SK-N-SH (cell line): ENCODE measurements at regions not wholly inside any gene's neighbourhood (a gene's known extent, or its start where the extent isn't known, plus 50 kb on each side); places are given as distances from the start of the nearest gene placed in this dataset.

Experiments used
- CTCF ChIA-PET: fragments of 300-600, 350-600 bp; formaldehyde crosslinking; extraction: SDS; loops from one replicate; lab custom pipeline; 2021; lab: Yijun Ruan, JAX
- POLR2A ChIA-PET: fragments of 350-600 bp; sonication (Branson Sonifier 250); formaldehyde crosslinking; extraction: SDS; loops from one replicate; lab custom pipeline; 2020; ENCODE audit warnings: antibody characterized with exemption, inconsistent platforms; lab: Yijun Ruan, JAX
- DNase-seq: peaks from one replicate; pipeline ENCODE4 v3.0.0; 2012
- H2AFZ ChIP-seq: fragments of 200-600 bp; sonication (generic); 2 replicates; pipeline ENCODE4 v1.8.1; 2016; ENCODE audit warnings: antibody characterized with exemption, mild to moderate bottlenecking, low read depth
- H3F3A ChIP-seq: fragments of 200-600 bp; sonication (generic); replicated peaks from 2 replicates; pipeline ENCODE3; 2016; ENCODE audit warnings: antibody characterized with exemption, mild to moderate bottlenecking; ENCODE audit not compliant: insufficient read depth
- H3K27ac ChIP-seq, 2 experiments: fragments of 200-500 bp in 1 of 2; fragments of 200-600 bp in 1 of 2; sonication (Bioruptor generic) in 1 of 2; sonication (generic), shearing (Covaris generic) in 1 of 2; 2 replicates each; pipeline versions ENCODE4 v1.5.1 to v1.6.1; 2014 to 2016; ENCODE audit warnings: low read depth in 2 of 2, inconsistent platforms in 1 of 2, low read length in 1 of 2, mild to moderate bottlenecking in 1 of 2, mixed read lengths in 1 of 2
- H3K27me3 ChIP-seq: fragments of 200-600 bp; sonication (generic), shearing (Covaris generic); 2 replicates; pipeline ENCODE4 v1.6.1; 2016; ENCODE audit warnings: mixed run types; ENCODE audit not compliant: insufficient read depth
- H3K36me3 ChIP-seq, 2 experiments: fragments of 200-500 bp in 1 of 2; fragments of 200-600 bp in 1 of 2; sonication (Bioruptor generic) in 1 of 2; sonication (generic) in 1 of 2; replicated peaks in 1 of 2; 2 replicates each; pipeline versions ENCODE3 to v1.5.1; 2014 to 2016; ENCODE audit warnings: low read length in 1 of 2, mild to moderate bottlenecking in 1 of 2; ENCODE audit not compliant: insufficient read depth in 2 of 2, control insufficient read depth in 1 of 2
- H3K4me1 ChIP-seq, 2 experiments: fragments of 200-500 bp in 1 of 2; fragments of 200-600 bp in 1 of 2; sonication (Bioruptor generic) in 1 of 2; sonication (generic), shearing (Covaris generic) in 1 of 2; 2 replicates each; pipeline versions ENCODE4 v1.5.1 to v1.6.1; 2014 to 2016; ENCODE audit warnings: low read depth in 1 of 2, low read length in 1 of 2, mixed run types in 1 of 2; ENCODE audit not compliant: insufficient read depth in 2 of 2, control insufficient read depth in 1 of 2
- H3K4me2 ChIP-seq: fragments of 200-600 bp; sonication (generic), shearing (Covaris generic); 2 replicates; pipeline ENCODE4 v1.6.1; 2017; ENCODE audit warnings: mixed run types
- H3K4me3 ChIP-seq, 2 experiments: fragments of 200-500 bp in 1 of 2; fragments of 200-600 bp in 1 of 2; sonication (Bioruptor generic) in 1 of 2; sonication (generic), shearing (Covaris generic) in 1 of 2; 2 replicates each; pipeline versions ENCODE4 v1.5.1 to v1.8.1; 2014 to 2016; ENCODE audit warnings: low read depth in 2 of 2, inconsistent platforms in 1 of 2, low read length in 1 of 2, mild to moderate bottlenecking in 1 of 2, mixed read lengths in 1 of 2, moderate library complexity in 1 of 2
- H3K79me2 ChIP-seq: fragments of 200-600 bp; sonication (generic); 2 replicates; pipeline ENCODE4 v1.8.1; 2017; ENCODE audit warnings: mild to moderate bottlenecking; ENCODE audit not compliant: insufficient read depth
- H3K9ac ChIP-seq: fragments of 200-600 bp; sonication (generic); 2 replicates; pipeline ENCODE4 v1.6.1; 2017; ENCODE audit warnings: mixed run types
- H3K9me2 ChIP-seq: fragments of 200-600 bp; sonication (generic); 2 replicates; pipeline ENCODE4 v1.6.1; 2017; ENCODE audit warnings: mixed run types
- H3K9me3 ChIP-seq: fragments of 200-600 bp; sonication (generic); 2 replicates; pipeline ENCODE4 v1.6.1; 2017; ENCODE audit warnings: mixed run types, mild to moderate bottlenecking, moderate library complexity
- H4K20me1 ChIP-seq: fragments of 200-600 bp; sonication (generic); 2 replicates; pipeline ENCODE4 v1.6.1; 2017; ENCODE audit warnings: mild to moderate bottlenecking, mixed run types; ENCODE audit not compliant: insufficient read depth
- CHD2 ChIP-seq: fragments of 150-350 bp; IDR thresholded peaks from 2 replicates; pipeline ENCODE4 v1.6.1; 2018; ENCODE audit warnings: low read length; ENCODE audit not compliant: partially characterized antibody
- FOSL2 ChIP-seq: IDR thresholded peaks from 2 replicates; pipeline ENCODE4 v1.4.0; 2012; ENCODE audit warnings: low read depth, mild to moderate bottlenecking, moderate library complexity, borderline replicate concordance
- JUND ChIP-seq: IDR thresholded peaks from 2 replicates; pipeline ENCODE4 v1.4.0; 2012
- MAX ChIP-seq: IDR thresholded peaks from 2 replicates; pipeline ENCODE4 v1.4.0; 2012; ENCODE audit warnings: low read depth
- NFIC ChIP-seq: IDR thresholded peaks from 2 replicates; pipeline ENCODE4 v1.4.0; 2012; ENCODE audit warnings: borderline replicate concordance
- RXRA ChIP-seq: IDR thresholded peaks from 2 replicates; pipeline ENCODE4 v1.4.0; 2012; ENCODE audit warnings: low read depth, mild to moderate bottlenecking, borderline replicate concordance
- TAF1 ChIP-seq: IDR thresholded peaks from 2 replicates; pipeline ENCODE4 v1.6.1; 2012; ENCODE audit warnings: low read depth, mild to moderate bottlenecking, low read length, moderate library complexity, borderline replicate concordance
- TEAD4 ChIP-seq: IDR thresholded peaks from 2 replicates; pipeline ENCODE4 v1.4.0; 2012; ENCODE audit warnings: mild to moderate bottlenecking, borderline replicate concordance; ENCODE audit not compliant: insufficient read depth
- WGBS: methylation state at CpG from one replicate; pipeline ENCODE4 v1.1.6; 2017; ENCODE audit warnings: low lambda C conversion rate; 5-methylcytosine and 5-hydroxymethylcytosine counted together

- CTCF ChIA-PET, result no interaction called here
- 18% methylated on average over 5 of the region's 5 CpGs for WGBS
These were observed 291.3 kb downstream of the RRAGC start for GRCh38 chr1:38568061-38568857.

GRCh38 chr1:38567401-38567800 lies 292.2 kb downstream of the RRAGC start:
- POLR2A ChIA-PET, result no interaction called here
- DNase-seq, result no peak
- CTCF ChIA-PET, result no interaction called here

More at GRCh38 chr1:38568061-38568857, 291.3 kb downstream of the RRAGC start:
- Histone ChIP-seq H3K27ac (no peak overlapping the region), H3K36me3 (no peaks in the 10 kb centered on the region), H3F3A (no peaks in the 10 kb centered on the region), H3K9ac (no peak overlapping the region), H3K79me2 (no peaks in the 10 kb centered on the region), H3K4me2 (no peak overlapping the region), H3K27me3 (peaks cover 26% of the 10 kb centered on the region), H3K4me3 (no peak overlapping the region), H3K9me3 (no peaks in the 10 kb centered on the region), H3K9me2 (no peaks in the 10 kb centered on the region), H2AFZ (no peak overlapping the region), H3K4me1 (no peaks in the 10 kb centered on the region), H4K20me1 (no peaks in the 10 kb centered on the region)
- TF ChIP-seq NFIC (no peak), MAX (no peak), TEAD4 (no peak), TAF1 (no peak), JUND (no peak), FOSL2 (no peak)
- POLR2A ChIA-PET, result no interaction called here
- no peak for DNase-seq

GRCh38 chr1:38565020-38565491 lies 294.5 kb downstream of the RRAGC start:
- Histone ChIP-seq H3K4me1 (no peaks in the 10 kb centered on the region), H3K27ac (no peak overlapping the region), H3K9ac (no peak overlapping the region), H3F3A (no peaks in the 10 kb centered on the region), H4K20me1 (no peaks in the 10 kb centered on the region), H3K36me3 (no peaks in the 10 kb centered on the region), H3K79me2 (no peaks in the 10 kb centered on the region), H3K4me3 (no peak overlapping the region), H3K9me3 (no peaks in the 10 kb centered on the region), H3K4me2 (no peak overlapping the region), H3K27me3 (peaks cover 33% of the 10 kb centered on the region), H2AFZ (no peak overlapping the region), H3K9me2 (no peaks in the 10 kb centered on the region)
- 16% methylated on average over 5 of the region's 5 CpGs for WGBS
- no peak for DNase-seq
- TF ChIP-seq RXRA, result no peak
- ChIA-PET CTCF (interaction anchor here (1.2 kb wide), 1 partner anchor 13 kb away, joined by 3 read pairs; no protein-coding TSS in a partner anchor), POLR2A (no interaction called here)

More at GRCh38 chr1:38567401-38567800, 292.2 kb downstream of the RRAGC start:
- H3K9me3 ChIP-seq, result no peaks in the 10 kb centered on the region
- H3F3A ChIP-seq, result no peaks in the 10 kb centered on the region
- H3K27ac ChIP-seq, result no peak overlapping the region
- H3K4me1 ChIP-seq, result no peaks in the 10 kb centered on the region
- H3K9me2 ChIP-seq, result no peaks in the 10 kb centered on the region
- H3K79me2 ChIP-seq, result no peaks in the 10 kb centered on the region
- TF ChIP-seq CHD2, result no peak
- TF ChIP-seq, all 33 proteins: peak for 0
- H4K20me1 ChIP-seq, result no peaks in the 10 kb centered on the region
- H3K9ac ChIP-seq, result no peak overlapping the region
- H3K4me3 ChIP-seq, result no peak overlapping the region
- H3K27me3 ChIP-seq, result peaks cover 26% of the 10 kb centered on the region
- WGBS, result 35% methylated on average over 5 of the region's 5 CpGs
- H2AFZ ChIP-seq, result no peak overlapping the region
- no peaks in the 10 kb centered on the region for H3K36me3 ChIP-seq
- no peak overlapping the region for H3K4me2 ChIP-seq
